GDM1 (cell line): ENCODE measurements at regions not wholly inside any gene's neighbourhood (a gene's known extent, or its start where the extent isn't known, plus 50 kb on each side); places are given as distances from the start of the nearest gene placed in this dataset.

ENCODE experiments used
- DNase-seq: peaks from one replicate; lab custom pipeline; 2025; lab: John Stamatoyannopoulos, UW

- no peak for DNase-seq
Measured at GRCh38 chr1:218938259-218938658, 235.4 kb upstream of the LYPLAL1 start.

GRCh38 chr1:218939095-218939494 is 234.6 kb upstream of the LYPLAL1 start:
- DNase-seq: no peak

GRCh38 chr1:218942431-218942830 is 231.2 kb upstream of the LYPLAL1 start:
- DNase-seq: no peak

- DNase-seq: no peak
Measured at GRCh38 chr1:218943371-218943770, 230.3 kb upstream of the LYPLAL1 start.

GRCh38 chr1:218945050-218945449 is 228.6 kb upstream of the LYPLAL1 start:
- no peak for DNase-seq

GRCh38 chr1:218946147-218946546 is 227.5 kb upstream of the LYPLAL1 start:
- no peak for DNase-seq

- no peak for DNase-seq
Measured at GRCh38 chr1:218948446-218948845, 225.2 kb upstream of the LYPLAL1 start.

- DNase-seq: no peak
Measured at GRCh38 chr1:218953386-218953785, 220.3 kb upstream of the LYPLAL1 start.

GRCh38 chr1:218957971-218958370 is 215.7 kb upstream of the LYPLAL1 start:
- no peak for DNase-seq

GRCh38 chr1:218959784-218960183 is 213.9 kb upstream of the LYPLAL1 start:
- DNase-seq: no peak

GRCh38 chr1:218964471-218965185 is 209.1 kb upstream of the LYPLAL1 start:
- no peak for DNase-seq

- no peak for DNase-seq
Measured at GRCh38 chr1:218965821-218966220, 207.9 kb upstream of the LYPLAL1 start.

- no peak for DNase-seq
Measured at GRCh38 chr1:218967254-218967653, 206.4 kb upstream of the LYPLAL1 start.

GRCh38 chr1:218967836-218968235 is 205.8 kb upstream of the LYPLAL1 start:
- DNase-seq: no peak

- DNase-seq: no peak
Measured at GRCh38 chr1:218969006-218969405, 204.7 kb upstream of the LYPLAL1 start.

- no peak for DNase-seq
Measured at GRCh38 chr1:218970397-218970990, 203.2 kb upstream of the LYPLAL1 start.

- no peak for DNase-seq
Measured at GRCh38 chr1:218971156-218971555, 202.5 kb upstream of the LYPLAL1 start.

- DNase-seq: no peak
Measured at GRCh38 chr1:218980881-218981280, 192.8 kb upstream of the LYPLAL1 start.

- DNase-seq: no peak
Measured at GRCh38 chr1:218982482-218982881, 191.2 kb upstream of the LYPLAL1 start.

- DNase-seq: no peak
Measured at GRCh38 chr1:218983433-218983832, 190.2 kb upstream of the LYPLAL1 start.

- no peak for DNase-seq
Measured at GRCh38 chr1:218983848-218984247, 189.8 kb upstream of the LYPLAL1 start.

- DNase-seq: no peak
Measured at GRCh38 chr1:218985424-218985984, 188.2 kb upstream of the LYPLAL1 start.

GRCh38 chr1:218986816-218987215 is 186.9 kb upstream of the LYPLAL1 start:
- no peak for DNase-seq

- no peak for DNase-seq
Measured at GRCh38 chr1:218990019-218990418, 183.7 kb upstream of the LYPLAL1 start.
